ENCODE measurements at regions not wholly inside any gene's neighbourhood (a gene's known extent, or its start where the extent isn't known, plus 50 kb on each side); places are given as distances from the start of the nearest gene placed in this dataset.
"Not testable (repeated sequence)": the region's sequence is repeated elsewhere in the genome, so short reads cannot be mapped to it uniquely, and the experiment has no call there.

- not testable (repeated sequence) for H3K4me3 ChIP-seq (ENCODE audit: severe bottlenecking); H3K9me3 ChIP-seq (ENCODE audit: severe bottlenecking); H3K36me3 ChIP-seq (ENCODE audit: low read depth); ATAC-seq (ENCODE audit: low read depth); H3K27ac ChIP-seq (ENCODE audit: poor library complexity, severe bottlenecking); H3K27me3 ChIP-seq (ENCODE audit: insufficient read depth, poor library complexity, severe bottlenecking); H3K4me1 ChIP-seq (ENCODE audit: insufficient read depth, poor library complexity, severe bottlenecking); DNase-seq (ENCODE audit: low spot score)
- peak; percentile 59 for TF ChIP-seq CTCF (IDR thresholded peaks at IDR 0.05; ENCODE audit: poor library complexity, severe bottlenecking)
Observed at GRCh38 chr7:6953138-6953797, 127.2 kb upstream of the CCZ1B start.

DNA sequence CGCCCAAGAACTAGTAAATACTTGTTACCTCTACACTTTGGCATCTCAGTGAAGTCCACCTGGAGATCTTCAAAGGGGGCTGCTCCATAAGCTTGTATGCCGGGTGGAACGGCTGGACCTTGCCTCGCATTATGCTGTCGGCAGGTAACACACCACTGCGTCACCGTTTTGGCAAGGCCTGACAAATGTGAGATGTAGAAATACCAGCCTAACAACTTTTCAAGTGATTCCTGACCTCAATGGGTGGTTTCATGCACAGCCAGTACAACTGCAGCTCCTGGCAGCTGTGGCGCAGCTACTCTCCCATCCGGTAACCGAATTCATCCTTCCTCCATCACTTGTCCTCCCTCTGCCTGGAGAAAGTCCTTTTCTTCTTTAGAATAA lies 127.7 kb upstream of the CCZ1B start:
- not testable (repeated sequence) for H3K9me3 ChIP-seq (ENCODE audit: severe bottlenecking); DNase-seq (ENCODE audit: low spot score); H3K4me3 ChIP-seq (ENCODE audit: severe bottlenecking); H3K36me3 ChIP-seq (ENCODE audit: low read depth); H3K4me1 ChIP-seq (ENCODE audit: insufficient read depth, poor library complexity, severe bottlenecking); H3K27me3 ChIP-seq (ENCODE audit: insufficient read depth, poor library complexity, severe bottlenecking); ATAC-seq (ENCODE audit: low read depth); H3K27ac ChIP-seq (ENCODE audit: poor library complexity, severe bottlenecking)

GRCh38 chr7:6955385-6955784 lies 129.3 kb upstream of the CCZ1B start:
- not testable (repeated sequence) for H3K36me3 ChIP-seq (ENCODE audit: low read depth); H3K27me3 ChIP-seq (ENCODE audit: insufficient read depth, poor library complexity, severe bottlenecking); H3K27ac ChIP-seq (ENCODE audit: poor library complexity, severe bottlenecking); DNase-seq (ENCODE audit: low spot score); H3K4me3 ChIP-seq (ENCODE audit: severe bottlenecking); H3K9me3 ChIP-seq (ENCODE audit: severe bottlenecking); ATAC-seq (ENCODE audit: low read depth); H3K4me1 ChIP-seq (ENCODE audit: insufficient read depth, poor library complexity, severe bottlenecking)

DNA sequence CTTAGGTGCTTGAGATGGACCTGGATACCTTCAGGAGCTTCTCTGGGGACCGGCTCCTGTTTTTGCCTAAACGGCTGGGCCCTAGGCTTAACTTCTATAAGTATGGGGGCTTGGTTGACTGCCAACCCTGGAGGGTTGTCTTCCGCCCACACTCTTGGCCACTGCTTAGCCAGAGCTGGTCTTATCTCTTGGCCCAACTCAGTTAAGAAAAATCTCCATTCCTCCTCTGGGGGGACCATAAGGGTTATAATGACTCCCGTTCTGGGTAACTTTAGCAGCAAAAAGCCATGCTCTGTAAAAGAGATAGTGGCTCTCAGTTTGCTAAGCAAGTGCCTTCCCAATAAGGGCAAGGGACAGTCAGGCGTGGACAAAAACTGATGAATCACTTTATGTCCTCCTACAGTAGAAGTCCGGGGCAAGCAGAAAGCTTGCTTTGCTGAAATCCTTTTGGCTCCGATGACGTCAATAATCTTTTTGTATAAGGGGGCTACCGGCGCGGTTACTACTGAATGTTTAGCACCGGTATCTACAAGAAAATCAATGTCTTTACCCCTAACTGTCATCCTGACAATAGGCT lies 130.0 kb upstream of the CCZ1B start:
- not testable (repeated sequence) for H3K4me3 ChIP-seq (ENCODE audit: severe bottlenecking); DNase-seq (ENCODE audit: low spot score); H3K4me1 ChIP-seq (ENCODE audit: insufficient read depth, poor library complexity, severe bottlenecking); H3K27ac ChIP-seq (ENCODE audit: poor library complexity, severe bottlenecking); H3K9me3 ChIP-seq (ENCODE audit: severe bottlenecking); H3K36me3 ChIP-seq (ENCODE audit: low read depth); H3K27me3 ChIP-seq (ENCODE audit: insufficient read depth, poor library complexity, severe bottlenecking); ATAC-seq (ENCODE audit: low read depth)

- H3K27ac ChIP-seq (ENCODE audit: poor library complexity, severe bottlenecking); H3K4me3 ChIP-seq (ENCODE audit: severe bottlenecking); H3K27me3 ChIP-seq (ENCODE audit: insufficient read depth, poor library complexity, severe bottlenecking); H3K4me1 ChIP-seq (ENCODE audit: insufficient read depth, poor library complexity, severe bottlenecking); H3K9me3 ChIP-seq (ENCODE audit: severe bottlenecking); H3K36me3 ChIP-seq (ENCODE audit: low read depth); DNase-seq (ENCODE audit: low spot score); ATAC-seq (ENCODE audit: low read depth): not testable (repeated sequence)
Observed at GRCh38 chr7:6958371-6958770, 132.3 kb upstream of the CCZ1B start.

DNA sequence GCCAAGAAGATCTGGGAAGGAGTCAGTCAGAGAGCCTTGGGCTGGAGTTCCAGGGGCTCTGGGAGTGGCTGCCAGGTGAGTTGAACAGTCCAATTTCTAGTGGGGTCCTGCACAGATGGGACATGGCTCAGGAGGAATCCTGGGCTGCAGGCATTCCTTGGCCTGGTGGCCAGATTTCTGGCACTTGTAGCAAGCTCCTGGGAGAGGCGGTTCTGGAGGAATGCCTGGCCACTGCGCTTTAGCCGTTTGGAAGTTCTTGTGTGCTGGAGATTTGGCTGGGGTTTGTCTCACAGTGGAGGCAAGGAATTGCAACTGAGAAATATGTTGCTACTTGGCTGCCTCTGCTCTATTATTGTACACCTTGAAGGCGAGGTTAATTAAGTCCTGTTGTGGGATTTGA lies 133.9 kb upstream of the CCZ1B start:
- H3K27ac ChIP-seq (ENCODE audit: poor library complexity, severe bottlenecking); H3K9me3 ChIP-seq (ENCODE audit: severe bottlenecking); H3K4me3 ChIP-seq (ENCODE audit: severe bottlenecking); DNase-seq (ENCODE audit: low spot score); ATAC-seq (ENCODE audit: low read depth); H3K36me3 ChIP-seq (ENCODE audit: low read depth); H3K27me3 ChIP-seq (ENCODE audit: insufficient read depth, poor library complexity, severe bottlenecking); H3K4me1 ChIP-seq (ENCODE audit: insufficient read depth, poor library complexity, severe bottlenecking): not testable (repeated sequence)

GRCh38 chr7:6962871-6963270 lies 136.8 kb upstream of the CCZ1B start:
- not testable (repeated sequence) for H3K27ac ChIP-seq (ENCODE audit: poor library complexity, severe bottlenecking); H3K36me3 ChIP-seq (ENCODE audit: low read depth); DNase-seq (ENCODE audit: low spot score); ATAC-seq (ENCODE audit: low read depth); H3K4me1 ChIP-seq (ENCODE audit: insufficient read depth, poor library complexity, severe bottlenecking); H3K4me3 ChIP-seq (ENCODE audit: severe bottlenecking); H3K9me3 ChIP-seq (ENCODE audit: severe bottlenecking); H3K27me3 ChIP-seq (ENCODE audit: insufficient read depth, poor library complexity, severe bottlenecking)

DNA sequence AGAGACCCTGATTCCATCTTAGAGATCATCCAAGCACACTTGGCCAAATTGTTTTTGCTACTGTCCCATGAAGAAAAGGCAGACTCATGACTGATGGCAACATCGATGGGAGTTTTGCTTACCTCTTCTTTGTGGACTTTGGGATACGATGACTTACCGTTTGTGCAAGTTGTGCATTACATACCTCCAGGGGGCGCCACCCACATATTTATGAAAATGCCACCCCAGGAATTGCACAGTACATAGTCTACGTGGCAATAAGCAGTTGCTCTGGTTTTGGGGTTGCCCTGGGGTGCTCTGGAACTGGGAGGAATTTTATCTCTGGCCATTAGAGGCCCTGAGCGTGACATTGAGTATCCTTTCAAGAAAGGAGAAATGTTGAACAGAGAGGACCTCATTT lies 139.0 kb upstream of the CCZ1B start:
- not testable (repeated sequence) for H3K36me3 ChIP-seq (ENCODE audit: low read depth); H3K27me3 ChIP-seq (ENCODE audit: insufficient read depth, poor library complexity, severe bottlenecking); H3K4me3 ChIP-seq (ENCODE audit: severe bottlenecking); ATAC-seq (ENCODE audit: low read depth); DNase-seq (ENCODE audit: low spot score); H3K27ac ChIP-seq (ENCODE audit: poor library complexity, severe bottlenecking); H3K4me1 ChIP-seq (ENCODE audit: insufficient read depth, poor library complexity, severe bottlenecking); H3K9me3 ChIP-seq (ENCODE audit: severe bottlenecking)
- peak; percentile 35 for TF ChIP-seq CTCF (IDR thresholded peaks at IDR 0.05; ENCODE audit: poor library complexity, severe bottlenecking)

GRCh38 chr7:6970180-6970579 lies 144.1 kb upstream of the CCZ1B start:
- H3K27ac ChIP-seq (ENCODE audit: poor library complexity, severe bottlenecking); ATAC-seq (ENCODE audit: low read depth); H3K36me3 ChIP-seq (ENCODE audit: low read depth): not testable (repeated sequence)

GRCh38 chr7:6974876-6975275 lies 148.8 kb upstream of the CCZ1B start:
- H3K36me3 ChIP-seq (ENCODE audit: low read depth); H3K9me3 ChIP-seq (ENCODE audit: severe bottlenecking); DNase-seq (ENCODE audit: low spot score): not testable (repeated sequence)

More at GRCh38 chr7:6970180-6970579, 144.1 kb upstream of the CCZ1B start:
- H3K4me1 ChIP-seq (ENCODE audit: insufficient read depth, poor library complexity, severe bottlenecking); H3K9me3 ChIP-seq (ENCODE audit: severe bottlenecking); H3K4me3 ChIP-seq (ENCODE audit: severe bottlenecking); H3K27me3 ChIP-seq (ENCODE audit: insufficient read depth, poor library complexity, severe bottlenecking); DNase-seq (ENCODE audit: low spot score): not testable (repeated sequence)

More at GRCh38 chr7:6974876-6975275, 148.8 kb upstream of the CCZ1B start:
- H3K4me3 ChIP-seq (ENCODE audit: severe bottlenecking); H3K27ac ChIP-seq (ENCODE audit: poor library complexity, severe bottlenecking); H3K4me1 ChIP-seq (ENCODE audit: insufficient read depth, poor library complexity, severe bottlenecking); ATAC-seq (ENCODE audit: low read depth); H3K27me3 ChIP-seq (ENCODE audit: insufficient read depth, poor library complexity, severe bottlenecking): not testable (repeated sequence)
